ENCODE measurements at regions not wholly inside any gene's neighbourhood (a gene's known extent, or its start where the extent isn't known, plus 50 kb on each side); places are given as distances from the start of the nearest gene placed in this dataset.
A peak's percentile ranks its signal among the peaks of the same experiment; 100 is the strongest.

GRCh38 chr14:106556665-106557289 is 1030.4 kb downstream of the TMEM121 start:
- H3K4me3 ChIP-seq, result no peak overlapping the region
- WGBS, 2 donors, result 40% methylated on average over 13 of the region's 13 CpGs
- H3K27me3 ChIP-seq (ENCODE audit: control insufficient read depth in 3 of 3, insufficient read depth in 3 of 3, low read length in 2 of 3), result no peaks in the 10 kb centered on the region
- H3K9me3 ChIP-seq (ENCODE audit: control insufficient read depth in 4 of 4, insufficient read depth in 3 of 4, low read length in 3 of 4), result no peaks in the 10 kb centered on the region
- DNase-seq (no peak), ATAC-seq (ENCODE audit: insufficient read depth, low FRiP score) (no peak)
- H3K36me3 ChIP-seq (ENCODE audit: control insufficient read depth in 4 of 4, insufficient read depth in 4 of 4, low read length in 4 of 4), result no peaks in the 10 kb centered on the region
- no peak overlapping the region for H3K9ac ChIP-seq (ENCODE audit: insufficient read depth in 1 of 2, low read length in 2 of 2)
- H3K27ac ChIP-seq (ENCODE audit: low read depth in 1 of 2, low read length in 1 of 2), result no peak overlapping the region
- H3K4me1 ChIP-seq (ENCODE audit: control insufficient read depth in 5 of 5, insufficient read depth in 5 of 5, low read length in 5 of 5), result peaks cover 0 to 2% (median 0%) of the 10 kb centered on the region in 5 donors
- peak; percentile 9 for TF ChIP-seq CTCF (IDR thresholded peaks at IDR 0.05; ENCODE audit: control extremely low read depth, extremely low read depth)

- 31 to 37% methylated on average over 6 of the region's 6 CpGs for WGBS, 2 donors
- Histone ChIP-seq H3K9ac (ENCODE audit: insufficient read depth in 1 of 2, low read length in 2 of 2) (no peak overlapping the region), H3K9me3 (ENCODE audit: control insufficient read depth in 4 of 4, insufficient read depth in 3 of 4, low read length in 3 of 4) (peaks cover 0 to 7% (median 2%) of the 10 kb centered on the region in 4 donors), H3K4me1 (ENCODE audit: control insufficient read depth in 5 of 5, insufficient read depth in 5 of 5, low read length in 5 of 5) (no peaks in the 10 kb centered on the region), H3K27me3 (ENCODE audit: control insufficient read depth in 3 of 3, insufficient read depth in 3 of 3, low read length in 2 of 3) (peaks cover 0 to 5% (median 0%) of the 10 kb centered on the region in 3 donors), H3K36me3 (ENCODE audit: control insufficient read depth in 4 of 4, insufficient read depth in 4 of 4, low read length in 4 of 4) (no peaks in the 10 kb centered on the region), H3K27ac (ENCODE audit: low read depth in 1 of 2, low read length in 1 of 2) (no peak overlapping the region), H3K4me3 (no peak overlapping the region)
- DNase-seq, result no peak
- TF ChIP-seq CTCF (IDR thresholded peaks at IDR 0.05; ENCODE audit: control extremely low read depth, extremely low read depth), result no peak
- ATAC-seq (ENCODE audit: insufficient read depth, low FRiP score), result no peak
Measured at GRCh38 chr14:106562451-106562850, 1036.1 kb downstream of the TMEM121 start.

- Histone ChIP-seq H3K9ac (ENCODE audit: insufficient read depth in 1 of 2, low read length in 2 of 2) (no peak overlapping the region), H3K4me1 (ENCODE audit: control insufficient read depth in 5 of 5, insufficient read depth in 5 of 5, low read length in 5 of 5) (no peaks in the 10 kb centered on the region), H3K27ac (ENCODE audit: low read depth in 1 of 2, low read length in 1 of 2) (no peak overlapping the region), H3K27me3 (ENCODE audit: control insufficient read depth in 3 of 3, insufficient read depth in 3 of 3, low read length in 2 of 3) (peaks cover 0 to 5% (median 0%) of the 10 kb centered on the region in 3 donors), H3K4me3 (no peak overlapping the region), H3K9me3 (ENCODE audit: control insufficient read depth in 4 of 4, insufficient read depth in 3 of 4, low read length in 3 of 4) (peaks cover 0 to 7% (median 2%) of the 10 kb centered on the region in 4 donors), H3K36me3 (ENCODE audit: control insufficient read depth in 4 of 4, insufficient read depth in 4 of 4, low read length in 4 of 4) (no peaks in the 10 kb centered on the region)
- DNase-seq, result no peak
- ATAC-seq (ENCODE audit: insufficient read depth, low FRiP score), result no peak
- no peak for TF ChIP-seq CTCF (IDR thresholded peaks at IDR 0.05; ENCODE audit: control extremely low read depth, extremely low read depth)
- 52 to 53% methylated on average over 14 of the region's 14 CpGs for WGBS, 2 donors
Measured at GRCh38 chr14:106564058-106564643, 1037.8 kb downstream of the TMEM121 start.
